GM12878 (cell line): ENCODE measurements at regions not wholly inside any gene's neighbourhood (a gene's known extent, or its start where the extent isn't known, plus 50 kb on each side); places are given as distances from the start of the nearest gene placed in this dataset.

Experiments used
- ATAC-seq: fragments of 200-7000 bp; cut with Tn5 transposase; 3 replicates; pipeline ENCODE4 v1.9.1; 2020; ENCODE audit warnings: mild to moderate bottlenecking, moderate library complexity
- BruUV-seq: library from RNA; stranded (reverse); fragments of 400-500 nt; replicated peaks from 2 replicates; lab custom pipeline; 2021; lab: Mats Ljungman, UMichigan
- CTCF ChIA-PET: fragments of 300-600 bp; sonication (Branson Sonifier 250); formaldehyde crosslinking; extraction: SDS; loops from one replicate; lab custom pipeline; 2021; ENCODE audit warnings: inconsistent platforms; lab: Yijun Ruan, JAX
- POLR2A ChIA-PET: fragments of 350-600 bp; formaldehyde crosslinking; extraction: SDS; loops from one replicate; lab custom pipeline; 2021; ENCODE audit warnings: inconsistent platforms; lab: Charles Lee
- RAD21 ChIA-PET: fragments of 300-600 bp; sonication (Branson Sonifier 250); formaldehyde crosslinking; loops from one replicate; lab custom pipeline; 2023; ENCODE audit warnings: antibody characterized with exemption; ENCODE audit not compliant: unreplicated experiment; lab: Charles Lee
- SMC1A ChIA-PET: fragments of 300-600 bp; sonication (Branson Sonifier 250); formaldehyde crosslinking; loops from one replicate; lab custom pipeline; 2023; ENCODE audit not compliant: unreplicated experiment, uncharacterized antibody; lab: Charles Lee
- DNase-seq: peaks from one replicate; pipeline ENCODE4 v3.0.0-alpha.2; 2011; ENCODE audit warnings: low read depth, low spot score
- FAIRE-seq: peaks from 3 replicates; lab custom pipeline; 2011; peaks lifted over from hg19 to GRCh38; lab: Jason Lieb, UNC
- H2AFZ ChIP-seq: 2 replicates; pipeline ENCODE4 v1.6.0; 2011; ENCODE audit warnings: low read depth, low read length, control low read depth; ENCODE audit not compliant: control insufficient read depth
- H3K27ac ChIP-seq: 2 replicates; pipeline ENCODE4 v1.5.1; 2011; ENCODE audit warnings: control low read depth; ENCODE audit not compliant: control insufficient read depth, insufficient read depth
- H3K27me3 ChIP-seq, 2 experiments: replicated peaks in 1 of 2; 2 replicates each; pipeline versions ENCODE4 v1.6.0 to v1.6.1; 2011; ENCODE audit warnings: low read length in 1 of 2; ENCODE audit not compliant: control insufficient read depth in 2 of 2, insufficient read depth in 2 of 2
- H3K36me3 ChIP-seq, 2 experiments: 2 replicates each; pipeline ENCODE4 v1.5.1; 2011; ENCODE audit warnings: low read length in 1 of 2; ENCODE audit not compliant: control insufficient read depth in 2 of 2, insufficient read depth in 2 of 2
- H3K4me1 ChIP-seq: 2 replicates; pipeline ENCODE4 v1.6.1; 2011; ENCODE audit warnings: mild to moderate bottlenecking, low read length, moderate library complexity, mixed read lengths; ENCODE audit not compliant: control insufficient read depth, insufficient read depth
- H3K4me2 ChIP-seq: 2 replicates; pipeline ENCODE4 v1.6.0; 2011; ENCODE audit warnings: control low read depth; ENCODE audit not compliant: control insufficient read depth, insufficient read depth
- H3K4me3 ChIP-seq: fragments of 200-600 bp; sonication (generic); 2 replicates; pipeline ENCODE4 v1.5.1; 2016
- H3K79me2 ChIP-seq: 2 replicates; pipeline ENCODE4 v1.6.0; 2011; ENCODE audit warnings: low read length; ENCODE audit not compliant: control insufficient read depth, insufficient read depth
- H3K9ac ChIP-seq: 2 replicates; pipeline ENCODE4 v1.8.0; 2011; ENCODE audit warnings: low read length, control low read depth, mixed read lengths; ENCODE audit not compliant: control insufficient read depth, insufficient read depth
- H3K9me3 ChIP-seq: replicated peaks from 3 replicates; pipeline ENCODE4 v1.5.1; 2011; ENCODE audit warnings: mild to moderate bottlenecking, low read length; ENCODE audit not compliant: control insufficient read depth, insufficient read depth
- H4K20me1 ChIP-seq: 2 replicates; pipeline ENCODE4 v1.6.0; 2011; ENCODE audit not compliant: control insufficient read depth, insufficient read depth
- ATF7 ChIP-seq: fragments of 450-650 bp; IDR thresholded peaks from 2 replicates; pipeline ENCODE4 v1.6.1; 2016; ENCODE audit warnings: low read depth, mild to moderate bottlenecking
- FOXK2 ChIP-seq: fragments of 450-650 bp; IDR thresholded peaks from 2 replicates; pipeline ENCODE4 v1.6.1; 2017; ENCODE audit warnings: mild to moderate bottlenecking, moderate library complexity
- IKZF2 ChIP-seq, 2 experiments: fragments of 450-650 bp; IDR thresholded peaks; 2 replicates each; pipeline ENCODE4 v1.6.1; 2017; ENCODE audit warnings: mild to moderate bottlenecking in 2 of 2, moderate library complexity in 2 of 2
- KLF5 ChIP-seq: fragments of 450-650 bp; IDR thresholded peaks from 2 replicates; pipeline ENCODE4 v1.6.1; 2014; ENCODE audit warnings: mild to moderate bottlenecking; ENCODE audit not compliant: partially characterized antibody
- NFIC ChIP-seq: IDR thresholded peaks from 2 replicates; pipeline ENCODE4 v1.6.1; 2012; ENCODE audit warnings: low read depth, mild to moderate bottlenecking, inconsistent platforms, low read length, moderate library complexity
- NKRF ChIP-seq: fragments of 450-650 bp; conservative IDR thresholded peaks from 2 replicates; pipeline ENCODE4 v1.6.1; 2017; ENCODE audit warnings: mild to moderate bottlenecking, moderate library complexity
- RELB ChIP-seq: fragments of 450-650 bp; IDR thresholded peaks from 2 replicates; pipeline ENCODE4 v1.6.1; 2017; ENCODE audit warnings: low read depth, mild to moderate bottlenecking, moderate library complexity
- RUNX3 ChIP-seq: IDR thresholded peaks from 2 replicates; pipeline ENCODE4 v1.6.1; 2012; ENCODE audit warnings: low read length, inconsistent platforms
- SREBF1 ChIP-seq: IDR thresholded peaks from 2 replicates; pipeline ENCODE4 v1.6.1; 2012; ENCODE audit warnings: mild to moderate bottlenecking, low read length
- TARDBP ChIP-seq: IDR thresholded peaks from 2 replicates; pipeline ENCODE4 v1.6.1; 2016; ENCODE audit warnings: borderline replicate concordance
- ZBTB33 ChIP-seq: fragments of 450-650 bp; IDR thresholded peaks from 2 replicates; pipeline ENCODE4 v1.6.1; 2017; ENCODE audit warnings: mild to moderate bottlenecking
- ZSCAN29 ChIP-seq: fragments of 450-650 bp; IDR thresholded peaks from 2 replicates; pipeline ENCODE4 v1.6.1; 2017; ENCODE audit warnings: mild to moderate bottlenecking, moderate library complexity
- WGBS: methylation state at CpG from one replicate; pipeline ENCODE4 v1.1.6; 2016; ENCODE audit warnings: low lambda C conversion rate; ENCODE audit not compliant: insufficient replicate concordance, insufficient coverage; ENCODE audit errors: missing lambda C conversion rate; 5-methylcytosine and 5-hydroxymethylcytosine counted together
- in situ Hi-C: fragments of 300-500 bp; cut with MboI; formaldehyde crosslinking; loops from 9 replicates; pipeline ENCODE4 v1.14.3; 2018; ENCODE audit warnings: mixed read lengths
- intact Hi-C: fragments of 100-400 bp; cut with micrococcal nuclease; formaldehyde crosslinking; loops from one replicate; pipeline ENCODE4 v1.14.2; 2022; ENCODE audit not compliant: unreplicated experiment

- no TSS peak for BruUV-seq
Observed at GRCh38 chr19:30755581-30755980, 383.4 kb downstream of the ZNF536 start.

GRCh38 chr19:30754162-30754561 is 382.0 kb downstream of the ZNF536 start:
- Histone ChIP-seq H3K27ac (no peak overlapping the region), H3K4me2 (no peak overlapping the region), H2AFZ (no peak overlapping the region), H3K4me3 (no peak overlapping the region), H3K9me3 (no peaks in the 10 kb centered on the region), H3K36me3 (no peaks in the 10 kb centered on the region), H3K79me2 (no peaks in the 10 kb centered on the region), H4K20me1 (no peaks in the 10 kb centered on the region), H3K9ac (no peak overlapping the region), H3K27me3 (no peaks in the 10 kb centered on the region), H3K4me1 (no peaks in the 10 kb centered on the region)
- DNase-seq (no peak), FAIRE-seq (no peak), ATAC-seq (no peak)
- ChIA-PET SMC1A (no interaction called here), CTCF (no interaction called here), POLR2A (no interaction called here), RAD21 (no interaction called here)
- WGBS, result 0% methylated on average over 1 of the region's 1 CpG
- in situ Hi-C loops (no loop called here), intact Hi-C loops (no loop called here)
- no TSS peak for BruUV-seq
- TF ChIP-seq RELB, result no peak
- no peak for TF ChIP-seq KLF5
- no peak for TF ChIP-seq FOXK2
- no peak for TF ChIP-seq TARDBP
- TF ChIP-seq NKRF, result no peak
- TF ChIP-seq SREBF1, result no peak
- no peak for TF ChIP-seq ZBTB33
- TF ChIP-seq ZSCAN29, result no peak
- no peak for TF ChIP-seq NFIC

More at GRCh38 chr19:30755581-30755980, 383.4 kb downstream of the ZNF536 start:
- intact Hi-C loops, result no loop called here
- Histone ChIP-seq H3K4me3 (no peak overlapping the region), H3K27ac (no peak overlapping the region), H3K36me3 (no peaks in the 10 kb centered on the region), H3K79me2 (no peaks in the 10 kb centered on the region), H2AFZ (no peak overlapping the region), H3K9me3 (no peaks in the 10 kb centered on the region), H4K20me1 (no peaks in the 10 kb centered on the region), H3K4me1 (no peaks in the 10 kb centered on the region), H3K27me3 (no peaks in the 10 kb centered on the region), H3K9ac (no peak overlapping the region)
- POLR2A ChIA-PET, result no interaction called here
- RAD21 ChIA-PET, result no interaction called here
- ATAC-seq (no peak), DNase-seq (no peak), FAIRE-seq (no peak)
- SMC1A ChIA-PET, result interaction anchor here (0.6 kb wide), 1 partner anchor 214 kb away, joined by 3 read pairs; no protein-coding TSS in a partner anchor
- CTCF ChIA-PET, result no interaction called here
- 42% methylated on average over 7 of the region's 7 CpGs for WGBS
- in situ Hi-C loops, result no loop called here
- TF ChIP-seq RUNX3, result no peak
- TF ChIP-seq ATF7, result no peak
- no peak for TF ChIP-seq IKZF2 (IDR thresholded peaks at IDR 0.05)
- TF ChIP-seq, all 136 proteins: peak for 0
- H3K4me2 ChIP-seq, result no peak overlapping the region
